D721Med (cell line): ENCODE measurements at regions not wholly inside any gene's neighbourhood (a gene's known extent, or its start where the extent isn't known, plus 50 kb on each side); places are given as distances from the start of the nearest gene placed in this dataset.
"Not testable (repeated sequence)": the region's sequence is repeated elsewhere in the genome, so short reads cannot be mapped to it uniquely, and the experiment has no call there.

Experiments used
- DNase-seq: peaks from one replicate; pipeline ENCODE4 v3.0.0; 2011; ENCODE audit warnings: low spot score; ENCODE audit not compliant: insufficient read length
- FAIRE-seq: peaks from 2 replicates; lab custom pipeline; 2011; peaks lifted over from hg19 to GRCh38; lab: Jason Lieb, UNC
- TF ChIP-seq, protein P1 (sequence below): IDR thresholded peaks from 2 replicates; pipeline ENCODE4 v1.5.1; 2012; ENCODE audit warnings: mild to moderate bottlenecking, control low read depth; ENCODE audit not compliant: insufficient read depth; ENCODE audit errors: missing control alignments

DNA sequence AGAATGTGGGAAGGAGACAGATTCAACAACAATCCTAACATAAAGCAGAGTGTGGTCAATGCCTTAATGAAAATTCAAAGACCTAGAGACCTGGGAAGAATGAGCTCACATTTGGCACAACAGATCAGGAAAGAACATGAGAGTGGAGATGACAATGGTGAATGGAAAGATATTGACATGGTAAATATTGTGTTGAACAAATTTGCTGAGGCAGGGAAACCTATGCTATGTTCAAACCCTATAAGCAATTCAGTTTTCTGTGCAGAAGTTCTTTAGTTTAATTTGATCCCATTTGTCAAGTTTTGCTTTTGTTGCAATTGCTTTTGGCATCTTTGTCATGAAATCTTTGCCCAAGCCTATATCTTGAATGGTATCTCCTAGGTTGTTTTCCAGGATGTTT, 199.4 kb upstream of the LRRTM4 start:
- DNase-seq (no peak), FAIRE-seq (no peak)
- TF ChIP-seq, protein P1, sequence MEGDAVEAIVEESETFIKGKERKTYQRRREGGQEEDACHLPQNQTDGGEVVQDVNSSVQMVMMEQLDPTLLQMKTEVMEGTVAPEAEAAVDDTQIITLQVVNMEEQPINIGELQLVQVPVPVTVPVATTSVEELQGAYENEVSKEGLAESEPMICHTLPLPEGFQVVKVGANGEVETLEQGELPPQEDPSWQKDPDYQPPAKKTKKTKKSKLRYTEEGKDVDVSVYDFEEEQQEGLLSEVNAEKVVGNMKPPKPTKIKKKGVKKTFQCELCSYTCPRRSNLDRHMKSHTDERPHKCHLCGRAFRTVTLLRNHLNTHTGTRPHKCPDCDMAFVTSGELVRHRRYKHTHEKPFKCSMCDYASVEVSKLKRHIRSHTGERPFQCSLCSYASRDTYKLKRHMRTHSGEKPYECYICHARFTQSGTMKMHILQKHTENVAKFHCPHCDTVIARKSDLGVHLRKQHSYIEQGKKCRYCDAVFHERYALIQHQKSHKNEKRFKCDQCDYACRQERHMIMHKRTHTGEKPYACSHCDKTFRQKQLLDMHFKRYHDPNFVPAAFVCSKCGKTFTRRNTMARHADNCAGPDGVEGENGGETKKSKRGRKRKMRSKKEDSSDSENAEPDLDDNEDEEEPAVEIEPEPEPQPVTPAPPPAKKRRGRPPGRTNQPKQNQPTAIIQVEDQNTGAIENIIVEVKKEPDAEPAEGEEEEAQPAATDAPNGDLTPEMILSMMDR = no peak

DNA sequence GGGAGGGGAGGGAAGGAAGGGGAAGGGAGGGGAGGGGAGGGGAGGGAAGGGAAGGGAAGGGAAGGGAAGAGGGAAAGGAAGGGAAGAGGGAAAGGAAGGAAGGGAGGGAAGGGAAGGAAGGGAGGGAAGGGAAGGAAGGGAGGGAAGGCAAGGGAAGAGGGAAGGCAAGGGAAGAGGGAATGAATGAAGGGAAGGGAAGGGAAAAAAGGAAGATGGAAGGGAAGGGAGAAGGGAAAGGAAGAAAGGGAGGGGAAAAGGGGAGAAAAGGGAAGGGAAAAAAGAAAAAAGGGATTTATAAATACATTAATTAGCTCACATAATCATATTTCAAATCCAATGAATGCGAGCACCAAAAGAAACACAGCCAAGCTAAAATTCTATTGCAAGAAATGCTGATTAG, 202.9 kb upstream of the LRRTM4 start:
- DNase-seq = no peak
- TF ChIP-seq, protein P1 = no peak
- no peak for FAIRE-seq

DNA sequence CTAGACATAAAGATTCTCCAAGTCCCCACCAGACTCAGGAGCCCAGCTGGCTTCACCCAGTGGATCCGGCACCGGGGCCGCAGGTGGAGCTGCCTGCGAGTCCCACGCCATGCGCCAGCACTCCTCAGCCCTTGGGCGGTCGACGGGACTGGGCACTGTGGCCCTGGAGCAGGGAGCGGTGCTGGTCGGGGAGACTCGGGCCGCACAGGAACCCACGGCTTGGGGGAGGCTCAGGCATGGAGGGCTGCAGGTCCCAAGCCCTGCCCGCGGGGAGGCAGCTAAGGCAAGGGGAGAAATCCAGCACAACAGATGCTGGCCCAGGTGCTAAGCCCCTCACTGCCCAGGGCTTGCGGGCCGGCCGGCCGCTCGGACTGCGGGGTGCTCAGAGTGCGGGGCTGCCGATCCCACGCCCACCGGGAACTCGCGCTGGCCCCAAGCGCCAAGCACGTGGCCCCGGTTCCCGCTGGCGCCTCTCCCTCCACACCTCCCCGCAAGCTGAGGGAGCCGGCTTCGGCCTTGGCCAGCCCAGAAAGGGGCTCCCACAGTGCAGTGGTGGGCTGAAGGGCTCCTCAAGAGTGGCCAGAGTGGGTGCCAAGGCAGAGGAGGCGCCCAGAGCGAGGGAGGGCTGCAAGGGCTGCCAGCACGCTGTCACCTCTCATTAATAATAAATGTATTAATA, 212.6 kb upstream of the LRRTM4 start:
- not testable (repeated sequence) for DNase-seq

DNA sequence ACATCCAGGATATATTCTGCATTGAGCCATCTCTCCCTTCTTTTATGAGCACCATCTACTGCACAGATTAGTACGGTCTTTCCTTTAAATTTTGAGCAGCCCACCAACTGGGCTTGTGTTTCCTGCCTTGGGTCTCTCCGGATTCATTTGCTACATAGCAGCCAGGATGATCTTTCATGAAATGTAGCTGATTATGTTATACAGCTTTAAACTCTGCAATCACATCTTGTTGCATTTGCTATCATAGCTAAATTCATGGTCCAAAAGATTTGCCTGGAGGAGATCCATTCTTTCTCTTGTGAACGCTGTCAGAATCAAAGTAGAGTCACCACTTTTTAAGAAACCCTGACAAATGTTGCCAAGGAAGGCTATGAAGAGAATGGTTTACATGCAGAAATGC, 215.1 kb upstream of the LRRTM4 start:
- FAIRE-seq (no peak), DNase-seq (no peak)
- TF ChIP-seq, protein P1 = no peak

More for the DNA sequence above, 212.6 kb upstream of the LRRTM4 start:
- not testable (repeated sequence) for FAIRE-seq

DNA sequence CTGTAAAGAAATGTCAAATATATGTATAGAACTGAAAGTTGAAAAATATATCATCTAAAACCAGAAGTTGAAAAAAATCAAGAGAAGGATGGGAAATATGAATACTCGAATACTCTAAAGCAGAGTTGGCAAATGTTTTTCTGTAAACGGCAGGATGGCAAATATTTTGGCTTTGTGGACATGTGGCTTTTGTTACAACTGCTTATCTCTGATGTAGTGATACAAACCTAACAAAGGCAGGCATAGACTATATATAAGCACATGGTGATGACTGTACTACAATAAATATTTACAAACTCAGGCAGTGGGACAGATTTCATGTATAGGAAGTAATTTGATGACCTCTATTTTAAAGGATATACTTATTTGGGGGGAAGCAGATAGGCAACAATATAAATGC, 224.6 kb upstream of the LRRTM4 start:
- TF ChIP-seq, protein P1 = no peak
- FAIRE-seq = no peak
- DNase-seq = no peak

DNA sequence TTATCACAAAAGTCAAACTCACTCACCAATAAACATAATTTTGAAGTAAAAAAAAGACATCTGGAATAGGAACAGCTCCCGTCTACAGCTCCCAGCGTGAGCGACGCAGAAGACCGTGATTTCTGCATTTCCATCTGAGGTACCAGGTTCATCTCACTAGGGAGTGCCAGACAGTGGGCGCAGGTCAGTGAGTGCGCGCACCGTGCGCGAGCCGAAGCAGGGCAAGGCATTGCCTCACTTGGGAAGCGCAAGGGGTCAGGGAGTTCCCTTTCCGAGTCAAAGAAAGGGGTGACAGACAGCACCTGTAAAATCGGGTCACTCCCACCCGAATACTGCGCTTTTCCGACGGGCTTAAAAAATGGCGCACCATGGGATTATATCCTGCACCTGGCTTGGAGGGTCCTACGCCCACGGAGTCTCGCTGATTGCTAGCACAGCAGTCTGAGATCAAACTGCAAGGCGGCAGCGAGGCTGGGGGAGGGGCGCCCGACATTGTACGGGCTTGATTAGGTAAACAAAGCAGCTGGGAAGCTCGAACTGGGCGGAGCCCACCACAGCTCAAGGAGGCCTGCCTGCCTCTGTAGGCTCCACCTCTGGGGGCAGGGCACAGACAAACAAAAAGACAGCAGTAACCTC, 231.7 kb upstream of the LRRTM4 start:
- not testable (repeated sequence) for DNase-seq, FAIRE-seq

DNA sequence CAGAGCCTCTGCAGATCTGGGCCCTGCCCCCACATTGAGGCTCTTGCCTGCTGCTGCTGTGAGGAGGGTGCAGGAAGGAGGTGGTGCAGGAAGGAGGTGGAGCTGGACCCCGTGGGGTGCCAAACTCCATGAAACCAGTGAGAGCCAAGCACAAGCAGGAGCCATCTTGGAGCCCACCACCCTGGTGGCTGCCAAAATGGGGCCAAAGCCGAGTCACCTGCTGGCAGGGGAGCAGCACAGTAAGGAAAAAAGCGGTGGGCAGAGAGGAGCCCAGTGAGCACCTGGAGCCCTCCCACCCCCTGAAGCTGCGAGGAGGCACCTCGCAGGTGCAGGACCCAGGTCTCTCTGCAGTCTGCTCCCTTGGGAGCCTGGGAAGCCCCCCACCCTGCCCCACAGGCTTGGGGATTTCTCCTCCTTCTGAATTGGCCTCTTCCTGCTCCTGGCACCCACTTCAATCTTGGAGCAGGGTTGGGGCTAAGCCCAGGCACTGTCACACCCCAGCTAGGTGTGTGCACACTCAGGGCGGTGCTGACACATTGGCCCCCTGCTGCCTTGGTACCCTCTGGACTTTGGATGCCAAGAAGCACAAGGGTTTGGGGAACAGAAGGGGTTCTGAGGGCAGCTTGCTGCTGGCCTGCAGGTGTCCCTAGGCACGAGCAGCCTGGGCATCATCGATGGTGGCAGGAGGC, 245.4 kb upstream of the LRRTM4 start:
- FAIRE-seq (no peak), DNase-seq (no peak)
- TF ChIP-seq, protein P1 = no peak

DNA sequence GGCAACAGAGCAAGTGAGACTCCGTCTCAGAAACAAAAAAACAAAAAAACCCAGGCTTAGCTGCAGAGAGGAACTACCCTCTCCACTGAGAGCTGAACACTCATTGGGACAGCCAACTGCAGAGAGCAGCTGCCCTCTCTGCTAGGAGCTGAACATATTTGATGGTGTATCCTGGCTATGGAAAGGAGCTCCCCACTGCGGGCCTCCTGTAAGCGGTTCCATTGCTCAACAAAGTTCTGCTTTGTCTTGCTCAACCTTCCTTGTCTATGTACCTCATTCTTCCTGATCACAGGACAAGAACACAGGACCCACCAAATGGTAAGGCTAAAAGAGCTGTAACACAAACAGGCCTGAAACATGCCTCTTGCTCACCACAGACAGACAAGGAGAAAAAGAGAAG, 246.3 kb upstream of the LRRTM4 start:
- FAIRE-seq (no peak), DNase-seq (no peak)
- TF ChIP-seq, protein P1 = no peak
